GM12891 (cell line): ENCODE measurements at regions not wholly inside any gene's neighbourhood (a gene's known extent, or its start where the extent isn't known, plus 50 kb on each side); places are given as distances from the start of the nearest gene placed in this dataset.

Experiments
- DNase-seq: peaks from one replicate; pipeline ENCODE4 v3.0.0; 2011; ENCODE audit warnings: low spot score; ENCODE audit not compliant: insufficient read length
- FAIRE-seq: peaks from 2 replicates; lab custom pipeline; 2011; peaks lifted over from hg19 to GRCh38; lab: Jason Lieb, UNC
- PAX5 ChIP-seq: IDR thresholded peaks from 2 replicates; pipeline ENCODE4 v1.6.1; 2011; ENCODE audit warnings: low read length, moderate library complexity, mild to moderate bottlenecking; ENCODE audit not compliant: insufficient read depth, severe bottlenecking
- POLR2A ChIP-seq: IDR thresholded peaks from 2 replicates; pipeline ENCODE4 v1.6.1; 2011; ENCODE audit warnings: low read depth, low read length, control low read depth
- POLR2AphosphoS5 ChIP-seq: IDR thresholded peaks from 2 replicates; pipeline ENCODE4 v1.6.1; 2011; ENCODE audit warnings: low read depth, low read length, control low read depth
- POU2F2 ChIP-seq: IDR thresholded peaks from 2 replicates; pipeline ENCODE4 v1.6.1; 2011; ENCODE audit warnings: low read depth, mild to moderate bottlenecking, control low read depth, low read length, moderate library complexity
- SPI1 ChIP-seq: IDR thresholded peaks from 2 replicates; pipeline ENCODE4 v1.6.1; 2011; ENCODE audit warnings: low read depth, low read length, control low read depth
- TAF1 ChIP-seq: IDR thresholded peaks from 2 replicates; pipeline ENCODE4 v1.6.1; 2011; ENCODE audit warnings: low read depth, low read length, control low read depth

DNA sequence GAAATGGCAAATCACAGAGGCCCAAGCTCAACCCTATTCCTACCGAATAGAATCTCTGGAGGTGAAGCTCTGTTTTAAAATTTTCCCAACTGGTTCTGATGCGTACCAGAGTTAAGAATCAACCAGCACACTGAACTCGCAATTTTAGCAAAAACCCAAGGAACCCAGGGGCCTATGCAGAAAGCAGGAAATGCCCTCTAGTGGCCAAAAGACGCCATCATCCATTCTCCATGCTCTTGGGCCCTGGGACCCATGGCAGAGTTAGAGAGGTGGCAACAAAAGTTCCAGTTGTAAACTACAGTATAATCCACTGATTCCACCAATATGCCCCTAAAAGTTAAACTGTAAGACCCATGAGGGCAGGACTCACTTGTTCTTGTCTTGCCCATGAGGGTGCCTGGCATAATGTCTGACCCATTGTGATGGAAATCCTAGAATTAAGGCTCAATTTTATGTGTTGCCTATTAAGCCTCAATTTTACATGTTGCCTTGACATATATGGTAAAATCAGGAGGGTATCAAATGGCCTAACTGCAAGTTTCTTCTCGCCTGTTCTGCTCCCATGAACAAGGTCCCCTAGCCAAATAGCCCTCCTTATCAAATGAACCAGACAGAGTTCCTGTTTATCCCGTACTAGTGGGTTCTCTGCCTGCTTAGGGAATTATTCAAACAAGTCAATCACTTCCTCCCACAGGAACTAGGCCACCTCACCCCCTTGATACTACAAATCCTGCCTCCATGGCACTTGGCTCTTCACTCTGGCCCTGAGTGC is 137.5 kb upstream of the CPM start:
- no peak for TF ChIP-seq POU2F2
- no peak for TF ChIP-seq POLR2A
- TF ChIP-seq POLR2AphosphoS5: no peak
- TF ChIP-seq TAF1: no peak
- TF ChIP-seq SPI1: no peak
- no peak for TF ChIP-seq PAX5
- FAIRE-seq (no peak), DNase-seq (peak; percentile 26)

DNA sequence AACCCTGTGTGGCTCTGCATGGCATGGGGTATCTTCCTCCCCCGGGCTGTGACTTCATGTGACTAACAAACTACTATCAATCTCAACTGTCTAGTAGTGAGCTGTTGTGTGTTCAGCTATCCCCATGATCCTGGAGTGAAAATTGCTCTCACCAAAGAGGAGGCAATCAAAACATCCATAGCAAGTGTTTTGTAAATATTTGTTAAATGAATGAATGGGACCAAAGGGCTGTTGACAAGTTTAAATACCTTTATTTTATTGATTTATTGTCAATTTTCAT is 138.1 kb upstream of the CPM start:
- DNase-seq (no peak), FAIRE-seq (no peak)
- TF ChIP-seq SPI1: no peak
- no peak for TF ChIP-seq POU2F2
- TF ChIP-seq POLR2AphosphoS5: no peak
- TF ChIP-seq POLR2A: no peak
- no peak for TF ChIP-seq PAX5
- TF ChIP-seq TAF1: no peak

DNA sequence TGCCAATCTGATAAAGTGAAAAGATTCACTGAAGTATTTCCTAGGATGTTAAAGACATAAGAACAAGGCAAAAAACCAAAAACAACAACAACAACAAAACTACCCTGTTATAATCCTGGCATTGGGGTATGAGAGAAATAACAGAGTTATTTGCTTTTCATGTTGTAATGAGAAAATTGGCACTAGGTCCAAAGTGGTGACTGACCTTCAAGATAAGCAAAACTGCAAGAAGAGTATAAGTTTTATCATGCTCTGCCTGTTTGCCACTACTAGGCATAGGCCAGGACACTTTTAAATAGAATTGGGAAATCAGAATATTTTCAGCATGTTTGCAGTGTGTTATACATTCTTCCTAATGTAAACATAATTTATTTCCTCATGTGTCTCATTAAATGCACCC is 140.1 kb upstream of the CPM start:
- no peak for FAIRE-seq
- TF ChIP-seq PAX5 (no peak), SPI1 (no peak), POLR2AphosphoS5 (no peak), POU2F2 (no peak), TAF1 (no peak), POLR2A (no peak)
- no peak for DNase-seq

DNA sequence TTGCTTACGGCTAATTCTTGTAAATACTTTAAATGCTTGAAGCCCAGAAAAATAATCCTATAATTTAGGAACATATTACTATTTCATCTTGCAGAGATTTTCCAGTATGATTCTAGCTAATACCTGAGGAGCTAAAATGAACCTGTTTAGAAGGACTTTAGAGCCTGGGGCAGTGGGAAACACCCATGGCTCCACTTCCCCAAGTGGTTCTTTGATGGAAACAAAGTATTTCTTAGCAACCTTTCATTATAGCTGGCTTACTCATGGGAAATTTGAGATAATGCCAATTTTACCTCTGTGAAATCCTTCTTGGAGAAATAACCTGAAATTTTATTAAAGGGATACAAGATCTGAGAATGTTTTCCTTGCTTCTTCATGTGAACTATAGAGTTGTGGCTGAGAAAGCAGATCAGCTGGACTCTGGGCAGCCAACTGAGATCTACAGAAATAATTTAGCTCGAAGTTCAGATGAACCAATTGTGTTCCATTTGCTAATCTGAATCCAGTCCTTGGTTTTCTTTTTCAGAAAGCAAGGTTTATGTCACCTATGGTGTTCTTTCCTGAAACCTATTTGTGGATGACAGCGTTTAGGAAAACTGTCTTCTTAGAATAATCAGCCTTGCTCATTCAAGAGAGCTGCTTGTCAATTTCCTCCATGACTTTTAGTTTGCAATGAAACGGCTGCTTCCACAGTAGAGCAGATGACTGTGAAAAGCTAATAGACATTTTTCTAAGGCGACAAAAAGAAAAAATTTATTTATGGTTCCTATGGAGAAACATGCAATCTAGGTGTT is 141.8 kb upstream of the CPM start:
- TF ChIP-seq PAX5 (no peak), SPI1 (no peak), POLR2A (no peak), POU2F2 (no peak), TAF1 (no peak), POLR2AphosphoS5 (no peak)
- FAIRE-seq (no peak), DNase-seq (no peak)

DNA sequence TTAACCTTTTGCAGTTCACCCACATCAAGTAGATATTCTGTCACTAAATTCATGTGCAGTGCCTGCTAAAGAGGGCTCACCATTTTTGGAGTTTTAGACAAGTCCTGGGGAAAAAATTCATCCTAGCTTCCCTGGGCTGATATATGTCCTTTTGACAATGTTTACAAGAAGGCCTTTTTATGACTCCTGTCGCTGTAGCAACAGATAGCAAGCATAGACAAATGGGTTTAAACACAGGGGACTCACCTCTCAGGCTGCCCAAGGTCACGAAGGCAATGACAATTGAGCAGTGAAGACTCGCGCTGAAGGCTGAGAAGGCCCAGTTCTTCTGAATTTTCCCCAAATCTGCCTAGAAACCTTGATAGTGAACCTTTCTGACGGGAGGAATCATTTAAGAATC is 150.7 kb upstream of the CPM start:
- FAIRE-seq (no peak), DNase-seq (no peak)
- TF ChIP-seq POLR2A (no peak), POU2F2 (no peak), TAF1 (no peak), POLR2AphosphoS5 (no peak), SPI1 (no peak), PAX5 (no peak)

DNA sequence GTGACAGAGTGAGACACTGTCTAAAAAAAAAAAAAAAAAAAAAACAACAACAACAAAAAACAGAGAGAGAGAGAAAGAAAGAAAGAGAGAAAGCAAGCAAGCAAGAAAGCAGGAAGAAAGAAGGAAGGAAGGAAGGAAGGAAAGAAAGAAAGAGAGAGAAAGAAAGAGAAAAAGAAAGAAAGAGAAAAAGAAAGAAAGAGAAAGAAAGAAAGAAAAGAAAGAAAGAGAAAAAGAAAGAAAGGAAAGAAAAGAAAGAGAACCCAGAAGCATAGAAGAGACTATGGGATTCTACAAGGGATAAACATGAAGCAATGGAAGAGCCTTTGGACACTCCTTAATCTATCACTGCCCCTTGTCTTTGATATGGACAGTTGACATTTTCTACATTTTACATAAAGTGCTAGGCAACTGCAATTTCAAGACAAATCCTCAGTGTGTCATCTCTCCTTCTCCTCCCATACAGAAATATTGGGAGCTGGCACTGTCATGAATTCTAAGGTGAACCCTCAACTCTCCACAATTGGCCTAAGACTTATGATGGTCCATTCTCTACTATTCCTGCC is 151.9 kb upstream of the CPM start:
- DNase-seq: no peak
- FAIRE-seq: no peak
- no peak for TF ChIP-seq POLR2AphosphoS5
- no peak for TF ChIP-seq SPI1
- no peak for TF ChIP-seq POU2F2
- no peak for TF ChIP-seq POLR2A
- no peak for TF ChIP-seq TAF1
- TF ChIP-seq PAX5: no peak

DNA sequence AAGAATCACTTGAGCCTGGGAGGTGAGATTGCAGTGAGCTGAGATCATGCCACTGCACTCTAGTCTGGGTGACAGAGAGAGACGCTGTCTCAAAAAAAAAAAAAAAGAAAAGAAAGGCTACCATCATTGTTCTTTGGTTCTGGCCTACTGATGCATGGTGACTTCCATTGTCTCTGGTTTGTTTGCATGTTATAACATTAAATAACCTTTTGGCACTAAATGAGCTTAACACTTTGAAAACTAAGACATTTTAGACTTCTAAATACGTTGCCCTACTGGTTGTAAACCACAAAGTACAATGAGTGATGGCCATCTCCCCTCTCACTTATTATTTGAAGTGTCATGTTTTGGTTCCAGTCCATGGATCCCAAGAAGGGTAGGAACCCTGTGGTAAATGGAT is 152.9 kb upstream of the CPM start:
- FAIRE-seq (no peak), DNase-seq (no peak)
- no peak for TF ChIP-seq SPI1
- TF ChIP-seq POLR2A: no peak
- TF ChIP-seq PAX5: no peak
- TF ChIP-seq POLR2AphosphoS5: no peak
- TF ChIP-seq TAF1: no peak
- TF ChIP-seq POU2F2: no peak

DNA sequence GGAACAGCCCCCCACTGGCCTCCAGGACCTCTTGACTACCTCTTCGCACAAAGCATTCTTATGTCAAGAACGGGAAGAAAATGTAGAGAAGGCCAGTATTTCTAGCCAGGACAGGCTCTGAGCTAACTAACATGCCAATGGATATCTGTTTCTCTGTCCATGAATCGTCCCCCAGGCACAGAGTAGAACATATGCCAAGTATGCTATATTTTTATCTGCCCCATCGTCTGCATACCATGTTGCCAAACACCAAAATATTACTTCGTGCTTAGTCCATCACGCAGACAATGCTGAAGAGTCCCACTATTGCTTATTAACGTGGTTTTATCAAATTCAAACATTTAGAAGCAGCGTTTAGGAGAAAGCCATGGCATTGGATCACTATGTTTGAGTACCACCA is 151.4 kb upstream of the CPSF6 start:
- TF ChIP-seq TAF1 (no peak), PAX5 (no peak), POLR2A (no peak), POU2F2 (no peak), SPI1 (no peak)
- FAIRE-seq (no peak), DNase-seq (no peak)

DNA sequence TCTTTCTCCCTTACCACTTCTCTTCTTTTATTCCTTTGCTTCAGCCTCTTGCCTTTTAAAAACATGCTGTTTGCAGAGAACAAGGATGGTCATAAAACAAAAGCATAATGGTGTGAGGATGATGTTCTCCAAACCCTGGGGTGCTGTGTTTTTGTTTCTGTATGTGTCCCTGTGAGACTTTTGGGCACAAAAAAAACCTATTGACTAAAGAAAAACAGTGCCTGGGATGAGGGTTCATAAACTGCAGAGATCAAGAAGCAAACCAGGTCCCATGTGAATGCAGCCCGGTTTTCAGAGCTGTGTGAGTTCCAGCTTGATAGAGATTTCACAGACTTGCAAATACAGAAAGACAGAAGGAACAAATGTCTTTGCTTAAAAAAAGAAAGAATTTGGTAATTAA is 148.6 kb upstream of the CPSF6 start:
- no peak for FAIRE-seq
- TF ChIP-seq POU2F2 (no peak), POLR2AphosphoS5 (no peak), PAX5 (no peak), POLR2A (no peak), TAF1 (no peak), SPI1 (no peak)
- DNase-seq: no peak
